Epithelial cell of esophagus (primary cell): ENCODE measurements at regions not wholly inside any gene's neighbourhood (a gene's known extent, or its start where the extent isn't known, plus 50 kb on each side); places are given as distances from the start of the nearest gene placed in this dataset.

Experiments used
- DNase-seq: peaks from one replicate; pipeline ENCODE4 v3.0.0; 2010; ENCODE audit warnings: low read depth
- H3K4me3 ChIP-seq: 2 replicates; pipeline ENCODE4 v1.5.1; 2011; ENCODE audit warnings: mild to moderate bottlenecking, low read length, control low read depth
- CTCF ChIP-seq: IDR thresholded peaks from 2 replicates; pipeline ENCODE4 v1.5.1; 2011; ENCODE audit warnings: low read depth, mild to moderate bottlenecking, low read length, control low read depth, inconsistent platforms; ENCODE audit not compliant: insufficient read depth; ENCODE audit errors: missing control alignments

GRCh38 chr5:96252596-96252995 is 180.5 kb downstream of the PCSK1 start:
- no peak for DNase-seq
- TF ChIP-seq CTCF: no peak
- no peak overlapping the region for H3K4me3 ChIP-seq

- TF ChIP-seq CTCF: no peak
- H3K4me3 ChIP-seq: no peak overlapping the region
- no peak for DNase-seq
Observed at GRCh38 chr5:96250782-96251181, 182.3 kb downstream of the PCSK1 start.

- peak overlapping the region; percentile 25 for H3K4me3 ChIP-seq
- TF ChIP-seq CTCF: no peak
- DNase-seq: no peak
Observed at GRCh38 chr5:96248131-96248530, 184.9 kb downstream of the PCSK1 start.

- H3K4me3 ChIP-seq: peak overlapping the region; percentile 25
- no peak for DNase-seq
- TF ChIP-seq CTCF: no peak
Observed at GRCh38 chr5:96247708-96248107, 185.3 kb downstream of the PCSK1 start.

- TF ChIP-seq CTCF: no peak
- peak overlapping the region; percentile 25 for H3K4me3 ChIP-seq
- peak; percentile 97 for DNase-seq
Observed at GRCh38 chr5:96247097-96247701, 185.8 kb downstream of the PCSK1 start.

GRCh38 chr5:96245140-96246091 is 187.6 kb downstream of the PCSK1 start:
- TF ChIP-seq CTCF: no peak
- H3K4me3 ChIP-seq: no peak overlapping the region
- no peak for DNase-seq
